GM21367 (cell line): ENCODE measurements at regions not wholly inside any gene's neighbourhood (a gene's known extent, or its start where the extent isn't known, plus 50 kb on each side); places are given as distances from the start of the nearest gene placed in this dataset.
"Not testable (repeated sequence)": the region's sequence is repeated elsewhere in the genome, so short reads cannot be mapped to it uniquely, and the experiment has no call there.

Source experiments
- ATAC-seq: cut with Tn5 transposase; IDR thresholded peaks from one replicate; pipeline ENCODE4 v1.9.1; 2021; ENCODE audit not compliant: unreplicated experiment

- no peak for ATAC-seq
These were observed 268.0 kb upstream of the PROK2 start for GRCh38 chr3:72052841-72053409.

- ATAC-seq: no peak
These were observed 265.8 kb upstream of the PROK2 start for GRCh38 chr3:72050771-72051170.

GRCh38 chr3:72050048-72050632 lies 265.2 kb upstream of the PROK2 start:
- ATAC-seq: no peak

GRCh38 chr3:72049300-72049699 lies 264.4 kb upstream of the PROK2 start:
- ATAC-seq: no peak

GRCh38 chr3:72048873-72049272 lies 263.9 kb upstream of the PROK2 start:
- no peak for ATAC-seq

- ATAC-seq: no peak
These were observed 262.4 kb upstream of the PROK2 start for GRCh38 chr3:72047221-72047871.

- ATAC-seq: no peak
These were observed 259.4 kb upstream of the PROK2 start for GRCh38 chr3:72044231-72044855.

- ATAC-seq: no peak
These were observed 258.5 kb upstream of the PROK2 start for GRCh38 chr3:72043204-72044133.

GRCh38 chr3:72042397-72043203 lies 257.7 kb upstream of the PROK2 start:
- no peak for ATAC-seq

- no peak for ATAC-seq
These were observed 256.6 kb upstream of the PROK2 start for GRCh38 chr3:72041511-72041910.

GRCh38 chr3:72041076-72041475 lies 256.1 kb upstream of the PROK2 start:
- ATAC-seq: no peak

GRCh38 chr3:72039677-72040076 lies 254.7 kb upstream of the PROK2 start:
- no peak for ATAC-seq

- no peak for ATAC-seq
These were observed 252.0 kb upstream of the PROK2 start for GRCh38 chr3:72036899-72037298.

- ATAC-seq: no peak
These were observed 250.7 kb upstream of the PROK2 start for GRCh38 chr3:72035606-72036005.

- no peak for ATAC-seq
These were observed 250.0 kb upstream of the PROK2 start for GRCh38 chr3:72034986-72035385.

GRCh38 chr3:72033666-72034428 lies 248.9 kb upstream of the PROK2 start:
- ATAC-seq: no peak

- no peak for ATAC-seq
These were observed 247.6 kb upstream of the PROK2 start for GRCh38 chr3:72032441-72033135.

GRCh38 chr3:72031581-72031980 lies 246.6 kb upstream of the PROK2 start:
- ATAC-seq: no peak

GRCh38 chr3:72030296-72030695 lies 245.3 kb upstream of the PROK2 start:
- not testable (repeated sequence) for ATAC-seq
